ENCODE measurements at regions not wholly inside any gene's neighbourhood (a gene's known extent, or its start where the extent isn't known, plus 50 kb on each side); places are given as distances from the start of the nearest gene placed in this dataset.
"Not testable (repeated sequence)": the region's sequence is repeated elsewhere in the genome, so short reads cannot be mapped to it uniquely, and the experiment has no call there.

DNA sequence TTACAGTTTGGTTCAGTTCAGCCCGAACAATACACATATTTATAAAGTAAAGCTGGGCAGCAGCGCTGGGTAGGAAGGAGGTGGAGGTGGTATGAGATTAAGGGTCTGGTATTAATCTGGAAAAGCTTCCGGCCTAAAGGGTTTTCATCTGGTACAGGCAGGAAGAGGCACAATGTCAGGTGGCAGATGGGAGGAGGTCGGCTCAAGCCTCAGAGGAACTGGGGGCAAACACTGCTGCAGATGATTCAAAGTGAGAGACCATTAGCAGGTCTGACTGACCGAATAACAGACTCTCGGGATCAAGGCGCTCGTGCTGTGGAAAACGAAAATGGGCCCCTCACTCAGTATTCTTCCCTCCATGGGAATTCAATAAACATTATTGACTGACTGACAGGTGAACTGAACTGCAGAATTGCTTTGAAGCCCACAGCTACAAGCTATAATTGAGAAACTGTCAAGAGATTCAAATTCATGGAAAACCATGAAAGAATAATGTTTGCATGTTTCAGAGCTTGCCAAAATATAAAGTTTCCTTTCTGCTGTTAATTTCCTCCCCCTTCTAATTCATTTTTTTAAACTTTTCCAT is 75.3 kb downstream of the TMEM167A start:
- DNase-seq (ENCODE audit: low spot score) = no peak

DNA sequence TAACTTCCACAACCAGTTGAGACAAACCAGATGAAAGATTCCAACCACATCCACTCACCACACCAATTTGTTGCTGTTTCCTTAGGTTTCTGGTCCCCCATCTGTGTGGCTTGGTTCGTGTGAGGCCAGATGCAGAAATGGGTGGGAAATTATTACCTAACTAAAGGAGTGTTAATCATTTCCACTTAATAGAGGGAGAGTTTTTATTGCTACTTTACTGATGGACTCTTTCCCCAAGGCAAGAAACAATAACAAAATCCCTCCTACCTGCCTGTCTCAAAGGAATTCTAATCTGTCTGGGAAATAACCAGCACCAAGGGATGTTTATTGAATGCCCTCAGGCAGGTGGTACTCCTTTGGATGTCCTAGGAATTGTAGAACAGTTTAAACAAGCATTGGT is 76.3 kb downstream of the TMEM167A start:
- no peak for DNase-seq (ENCODE audit: low spot score)

DNA sequence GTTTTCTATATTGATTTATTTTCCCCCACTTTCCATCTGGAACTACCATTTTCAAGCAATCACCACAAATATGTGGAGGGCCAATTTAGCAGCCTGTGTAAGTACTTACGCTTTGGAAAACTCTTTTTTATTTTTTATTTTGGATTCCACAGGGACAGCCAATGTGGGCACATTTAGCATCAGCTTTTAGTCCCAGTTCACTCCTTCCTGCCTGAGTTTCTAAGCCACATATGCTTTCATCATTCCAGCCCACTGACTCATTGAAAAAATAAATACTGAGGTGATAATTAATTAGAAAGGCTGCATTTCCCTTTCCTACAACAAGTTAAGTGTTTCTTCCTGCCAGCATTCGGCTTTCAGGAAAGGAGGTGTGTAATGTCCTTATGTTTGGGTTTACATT is 76.8 kb downstream of the TMEM167A start:
- DNase-seq (ENCODE audit: low spot score) = no peak

DNA sequence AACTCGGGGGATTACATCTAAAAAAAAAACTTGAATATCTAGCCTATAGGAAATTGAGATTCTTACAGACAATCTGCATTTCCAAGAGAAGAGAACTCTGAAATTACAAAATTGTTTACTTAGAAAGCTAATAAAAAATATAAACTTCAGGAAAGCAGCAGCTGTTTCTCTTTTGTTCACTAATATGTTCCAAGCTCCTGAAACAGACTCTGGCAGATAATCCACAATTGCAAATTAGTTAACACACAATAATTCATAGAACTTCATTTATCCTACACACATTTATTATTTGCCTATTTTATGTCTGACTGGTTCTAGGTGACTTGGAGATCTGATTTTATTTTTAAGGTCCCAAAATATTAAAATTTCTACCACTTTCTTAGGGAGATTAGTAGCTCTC is 83.8 kb downstream of the TMEM167A start:
- DNase-seq (ENCODE audit: low spot score) = no peak

DNA sequence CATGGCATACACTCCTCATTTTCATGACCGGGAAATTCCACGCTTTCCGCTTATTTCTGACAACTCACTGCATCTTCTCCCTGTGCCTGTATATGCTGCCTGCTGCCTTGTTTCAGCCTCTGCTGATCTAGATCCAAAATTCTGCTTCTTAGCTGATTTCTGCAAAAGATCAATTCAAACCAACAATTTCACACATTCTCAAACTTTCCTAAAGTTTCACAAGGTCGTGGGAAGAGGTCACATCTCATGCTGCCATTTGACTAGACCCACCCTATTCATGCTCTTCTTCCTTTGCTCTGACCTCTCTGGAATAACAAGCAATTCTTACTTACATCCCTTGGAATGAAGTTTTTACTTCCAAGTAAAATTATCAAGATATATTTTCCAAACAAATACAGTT is 84.5 kb downstream of the TMEM167A start:
- no peak for DNase-seq (ENCODE audit: low spot score)

DNA sequence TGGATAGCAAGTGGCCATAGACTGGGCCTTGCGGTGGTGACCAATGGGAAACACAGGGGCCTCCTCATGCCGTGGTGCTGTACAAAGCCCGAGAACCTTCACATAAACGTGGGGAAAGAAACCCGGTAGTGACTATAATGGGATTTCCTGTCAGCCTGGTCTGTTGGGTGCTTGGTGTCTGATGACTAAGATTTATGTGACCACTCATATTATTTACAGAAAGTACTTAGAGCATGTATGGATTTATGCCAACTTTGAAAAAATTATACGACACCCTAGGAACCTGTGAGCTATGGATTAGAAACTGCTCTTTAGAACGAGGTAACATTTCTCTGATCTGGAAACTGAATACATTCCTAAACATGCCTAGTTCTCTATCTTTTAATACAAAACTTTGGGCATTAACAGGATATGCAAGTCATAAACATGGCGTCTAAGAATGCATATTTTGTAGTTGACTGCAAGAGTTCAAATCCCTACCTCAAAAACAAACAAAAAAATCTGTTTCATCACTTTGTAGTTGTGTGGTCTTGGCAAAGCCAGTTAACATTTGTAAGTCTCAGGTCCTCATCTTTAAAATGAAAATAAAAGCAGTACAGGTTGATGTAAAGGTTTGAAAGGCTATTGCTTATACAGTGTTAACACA is 85.4 kb downstream of the TMEM167A start:
- no peak for DNase-seq (ENCODE audit: low spot score)

DNA sequence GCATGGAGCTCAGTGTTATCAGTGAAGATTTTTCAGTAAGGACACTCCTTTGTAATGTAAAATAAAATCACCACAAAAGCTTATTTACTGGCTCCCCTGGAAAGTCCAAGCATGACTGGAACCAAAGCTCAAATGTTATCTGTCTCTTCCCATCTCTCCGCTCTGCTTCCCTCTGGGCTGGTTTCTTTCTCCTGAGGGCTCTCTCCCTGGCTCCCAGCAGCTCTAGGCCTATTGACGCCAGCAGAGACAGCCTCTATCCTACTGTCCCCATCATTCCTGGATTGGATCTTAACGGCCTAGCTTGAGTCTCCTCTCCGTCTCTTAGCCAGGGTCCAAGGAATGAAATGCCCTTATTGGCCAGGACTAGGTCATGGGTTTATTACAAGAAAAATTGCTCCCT is 86.1 kb downstream of the TMEM167A start:
- DNase-seq (ENCODE audit: low spot score) = no peak

DNA sequence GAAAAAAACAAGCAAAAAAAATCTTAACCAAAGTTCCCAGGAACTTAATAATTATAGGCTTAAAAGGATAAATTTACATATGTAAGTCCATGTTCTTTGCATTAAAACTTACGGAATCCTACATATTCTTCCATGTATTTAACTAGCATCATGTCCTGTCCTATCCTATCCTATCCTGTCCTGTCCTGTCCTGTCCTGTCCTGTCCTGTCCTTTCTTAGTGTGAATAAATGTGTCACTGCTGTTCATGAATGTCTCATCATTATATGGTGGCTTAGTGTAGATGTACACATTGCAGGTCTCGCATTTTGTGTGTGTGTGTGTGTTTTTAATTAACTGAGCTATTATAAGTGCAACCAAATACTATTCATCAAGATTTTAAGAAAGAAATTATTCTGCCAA is 90.0 kb downstream of the TMEM167A start:
- no peak for DNase-seq (ENCODE audit: low spot score)

DNA sequence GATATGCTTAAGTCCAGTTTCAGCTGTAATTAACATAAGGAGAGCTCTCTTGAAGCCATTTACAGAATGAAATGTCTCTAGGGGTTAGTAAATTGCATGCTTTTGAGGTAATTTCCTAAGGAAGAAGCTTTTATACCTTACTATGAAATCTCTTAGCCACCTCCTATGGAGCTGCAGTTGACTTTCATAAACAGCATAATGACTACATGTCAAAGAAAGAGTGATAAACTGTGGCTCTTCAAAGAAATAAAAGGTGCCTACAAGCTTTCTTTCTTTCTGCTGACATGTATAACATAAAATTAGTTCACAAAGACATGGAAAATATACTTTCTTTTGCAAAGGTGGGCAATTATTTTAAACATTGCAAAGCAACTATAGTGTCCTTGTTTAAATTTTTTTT is 90.8 kb downstream of the TMEM167A start:
- no peak for DNase-seq (ENCODE audit: low spot score)

DNA sequence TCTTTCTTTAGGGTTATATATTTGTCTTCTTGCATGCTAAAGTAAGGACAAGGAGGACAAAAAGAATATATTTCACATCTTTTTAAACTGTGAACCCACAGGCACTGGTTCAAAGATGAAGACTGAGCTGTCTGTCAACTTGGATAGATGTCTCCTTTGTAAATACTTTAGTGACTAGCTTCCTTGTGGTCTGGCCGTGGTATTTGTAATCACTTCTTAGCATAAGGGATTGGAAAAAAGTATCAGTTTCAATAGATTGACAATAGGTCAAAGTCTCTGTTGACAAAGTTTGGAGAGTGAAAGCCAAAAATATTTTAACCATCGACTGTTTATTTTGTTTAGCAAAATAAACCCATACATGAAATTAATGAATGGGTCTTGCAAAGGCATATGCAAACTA is 91.4 kb downstream of the TMEM167A start:
- DNase-seq (ENCODE audit: low spot score) = no peak

DNA sequence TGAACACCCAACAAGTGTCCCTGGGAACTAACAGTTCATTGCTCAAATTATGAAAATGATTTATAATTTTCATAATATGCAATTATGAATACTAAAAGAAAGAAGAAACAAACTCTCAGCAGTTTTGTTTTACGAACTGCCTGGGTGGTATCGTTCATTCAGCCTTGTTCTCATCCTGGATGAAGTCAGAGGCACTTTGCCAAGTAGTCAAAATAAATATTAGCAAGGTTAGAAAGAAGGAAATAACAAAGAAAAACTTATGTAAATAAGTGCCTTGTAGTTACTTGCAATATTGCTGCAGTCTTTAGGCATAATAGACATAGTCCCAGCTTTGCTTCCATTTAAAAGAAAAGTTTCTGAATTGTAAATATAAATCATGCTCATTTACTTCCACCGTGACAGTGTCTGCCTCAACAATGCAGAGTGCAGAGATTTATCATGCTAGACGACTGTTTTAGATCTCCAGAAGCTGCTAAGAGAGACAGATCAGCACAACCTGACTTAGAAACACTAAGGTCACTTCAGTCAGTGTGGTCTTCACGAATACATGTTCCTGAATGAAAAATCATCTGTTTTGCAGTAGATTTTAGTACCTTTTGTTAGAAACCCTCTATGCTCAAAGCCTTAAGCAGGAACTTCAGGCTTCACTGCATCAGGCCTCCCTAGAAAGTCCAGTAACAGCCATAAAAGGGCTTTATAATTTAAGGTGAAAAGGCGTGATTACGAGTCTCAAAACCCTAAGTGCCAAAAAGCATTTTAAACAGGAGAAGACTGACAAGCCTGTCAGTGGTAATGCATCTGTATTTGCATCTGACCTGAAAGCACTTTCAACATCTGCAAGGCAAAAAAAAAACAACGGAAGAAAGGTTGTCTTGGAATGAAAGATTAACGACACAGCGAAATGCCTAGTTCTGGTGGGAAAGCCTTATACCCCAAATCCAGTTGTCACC is 92.1 kb downstream of the TMEM167A start:
- DNase-seq (ENCODE audit: low spot score) = no peak

DNA sequence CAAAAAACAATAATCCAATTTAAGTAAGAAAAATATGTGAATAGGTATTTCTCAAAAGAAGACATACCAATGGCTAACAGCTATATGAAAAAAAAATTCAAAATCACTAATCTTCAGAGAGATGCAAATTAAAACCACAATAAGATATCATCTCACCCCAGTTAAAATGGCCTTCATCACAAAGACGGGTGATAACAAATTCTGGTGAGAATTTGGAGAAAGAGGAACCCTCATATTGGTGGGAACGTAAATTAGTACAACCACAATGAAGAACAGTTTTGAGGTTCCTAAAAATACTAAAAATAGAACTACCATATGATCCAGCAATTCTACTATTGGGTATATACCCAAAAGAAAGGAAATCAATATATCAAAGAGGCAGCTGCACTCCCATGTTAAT is 94.3 kb downstream of the TMEM167A start:
- no peak for DNase-seq (ENCODE audit: low spot score)

DNA sequence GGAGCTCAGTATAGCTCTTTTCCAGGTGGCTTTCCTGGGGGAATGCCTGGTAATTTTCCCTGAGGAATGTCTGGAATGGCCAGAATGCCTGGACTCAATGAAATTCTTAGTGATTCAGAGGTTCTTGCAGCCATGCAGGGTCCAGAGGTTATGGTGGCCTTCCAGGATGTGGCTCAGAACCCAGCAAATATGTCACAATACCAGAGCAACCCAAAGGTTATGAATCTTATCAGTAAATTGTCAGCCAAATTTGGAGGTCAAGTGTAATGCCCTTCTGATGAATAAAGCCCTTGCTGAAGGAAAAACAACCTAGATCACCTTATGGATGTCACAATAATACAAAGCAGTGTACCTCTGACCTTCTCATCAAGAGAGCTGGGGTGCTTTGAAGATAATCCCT is 100.3 kb downstream of the TMEM167A start:
- DNase-seq (ENCODE audit: low spot score) = not testable (repeated sequence)

DNA sequence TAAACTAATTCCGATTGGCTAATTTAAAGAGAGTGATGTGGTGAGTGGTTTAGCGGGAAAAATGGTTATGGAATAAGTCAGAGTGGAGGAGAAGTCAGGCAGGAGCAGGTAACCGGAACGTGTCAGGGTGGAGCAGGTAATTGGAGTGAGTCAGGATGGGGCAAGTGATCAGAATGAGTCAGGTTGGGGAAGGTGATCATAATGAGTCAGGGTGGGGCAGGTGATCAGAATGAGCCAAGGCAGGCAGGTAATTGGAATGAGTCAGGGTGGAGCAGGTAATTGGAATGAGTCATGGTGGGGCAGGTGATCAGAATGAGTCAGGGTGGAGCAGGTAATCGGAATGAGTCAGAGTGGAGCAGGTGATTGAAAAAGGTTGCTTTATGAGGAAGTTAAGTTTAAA is 101.4 kb downstream of the TMEM167A start:
- DNase-seq (ENCODE audit: low spot score) = no peak

DNA sequence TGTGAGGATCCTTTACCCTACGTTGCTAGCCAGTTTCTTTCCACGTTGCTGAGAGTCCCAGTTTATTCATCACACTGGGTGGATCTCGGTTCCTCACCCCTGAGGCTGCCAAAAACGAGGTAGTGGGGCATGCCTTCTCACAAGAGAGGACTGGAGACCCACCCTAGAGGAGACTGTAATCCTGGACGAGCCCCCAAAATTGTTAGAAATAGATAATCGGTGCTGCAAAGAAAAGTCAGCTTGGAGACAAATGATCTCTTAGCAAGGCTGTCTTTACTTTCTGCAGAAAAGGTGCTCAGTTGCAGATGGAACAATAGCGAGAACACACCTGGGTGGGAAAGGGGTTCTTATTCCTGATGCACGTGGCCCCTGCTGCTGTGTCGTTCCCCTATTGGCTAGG is 101.8 kb downstream of the TMEM167A start:
- no peak for DNase-seq (ENCODE audit: low spot score)

DNA sequence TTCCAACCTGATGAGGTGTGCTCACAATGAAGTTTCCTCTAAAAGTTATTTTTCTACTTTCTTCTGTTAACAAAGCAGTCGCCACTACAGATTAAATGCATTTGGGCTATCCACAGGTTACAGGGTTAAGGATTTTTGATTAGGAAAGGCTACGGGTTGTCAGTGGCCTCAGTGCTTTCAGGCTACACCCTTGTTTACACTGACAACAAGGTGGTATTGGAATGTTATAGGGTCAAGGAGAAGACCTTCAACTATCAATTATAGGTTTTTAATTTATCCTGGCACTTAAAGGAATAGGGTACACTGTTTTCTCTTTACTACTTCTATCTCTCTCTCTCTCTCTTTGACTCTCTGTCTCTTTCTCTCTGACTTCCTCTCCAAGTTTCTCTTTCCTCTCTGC is 102.8 kb downstream of the TMEM167A start:
- DNase-seq (ENCODE audit: low spot score) = not testable (repeated sequence)

DNA sequence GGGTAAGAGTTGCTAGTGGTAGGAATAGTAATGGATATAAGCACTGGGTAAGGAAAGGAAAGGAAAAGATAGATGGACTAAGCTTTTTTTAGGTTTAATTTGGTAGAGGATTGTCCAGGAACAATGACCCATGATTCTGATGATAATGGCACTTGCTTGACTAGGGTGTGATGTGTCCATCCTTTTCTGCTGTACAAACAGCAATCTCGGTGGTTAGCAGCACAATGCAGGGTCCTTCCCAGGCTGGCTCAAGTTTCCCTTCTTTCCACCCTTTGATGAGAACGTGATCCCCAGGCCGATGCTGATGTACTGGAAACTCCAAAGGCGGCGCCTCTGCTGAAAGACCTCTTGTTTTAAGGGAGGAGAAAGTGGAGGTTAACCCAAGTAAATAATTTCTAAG is 105.3 kb downstream of the TMEM167A start:
- no peak for DNase-seq (ENCODE audit: low spot score)

DNA sequence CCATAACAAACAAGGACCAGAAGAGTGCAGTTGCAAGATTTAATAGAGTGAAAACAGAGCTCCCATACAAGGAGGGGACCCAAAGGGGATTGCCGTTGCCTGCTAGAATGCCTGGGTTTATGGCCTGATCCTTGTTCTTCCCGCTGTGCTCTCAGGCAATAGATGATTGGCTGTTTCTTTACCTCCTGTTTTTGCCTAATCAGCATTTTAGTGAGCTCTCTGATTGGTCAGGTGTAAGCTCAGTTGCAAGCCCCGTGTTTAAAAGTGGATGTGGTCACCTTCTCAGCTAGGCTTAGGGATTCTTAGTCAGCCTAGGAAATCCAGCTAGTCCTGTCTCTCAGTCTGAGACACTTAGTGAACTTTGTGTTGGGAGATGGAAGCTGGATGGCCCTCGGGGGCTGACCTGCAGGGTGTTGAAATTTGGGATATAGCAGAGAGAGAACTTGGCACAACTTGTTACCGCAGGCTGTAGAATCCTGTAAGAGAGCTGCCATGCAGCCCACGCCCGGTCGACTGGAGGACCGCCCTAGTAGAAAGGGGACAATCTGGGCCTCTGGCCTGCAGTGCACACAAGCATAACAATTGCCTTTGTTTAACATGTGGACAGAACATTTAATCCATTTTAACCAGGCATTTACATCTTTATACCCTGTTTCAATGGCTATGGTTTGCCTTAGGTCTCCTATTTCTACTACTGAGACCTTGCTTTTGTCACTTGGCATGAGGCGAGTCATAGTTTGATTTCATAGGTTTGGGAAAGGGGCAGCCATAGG is 106.0 kb downstream of the TMEM167A start:
- DNase-seq (ENCODE audit: low spot score) = not testable (repeated sequence)

DNA sequence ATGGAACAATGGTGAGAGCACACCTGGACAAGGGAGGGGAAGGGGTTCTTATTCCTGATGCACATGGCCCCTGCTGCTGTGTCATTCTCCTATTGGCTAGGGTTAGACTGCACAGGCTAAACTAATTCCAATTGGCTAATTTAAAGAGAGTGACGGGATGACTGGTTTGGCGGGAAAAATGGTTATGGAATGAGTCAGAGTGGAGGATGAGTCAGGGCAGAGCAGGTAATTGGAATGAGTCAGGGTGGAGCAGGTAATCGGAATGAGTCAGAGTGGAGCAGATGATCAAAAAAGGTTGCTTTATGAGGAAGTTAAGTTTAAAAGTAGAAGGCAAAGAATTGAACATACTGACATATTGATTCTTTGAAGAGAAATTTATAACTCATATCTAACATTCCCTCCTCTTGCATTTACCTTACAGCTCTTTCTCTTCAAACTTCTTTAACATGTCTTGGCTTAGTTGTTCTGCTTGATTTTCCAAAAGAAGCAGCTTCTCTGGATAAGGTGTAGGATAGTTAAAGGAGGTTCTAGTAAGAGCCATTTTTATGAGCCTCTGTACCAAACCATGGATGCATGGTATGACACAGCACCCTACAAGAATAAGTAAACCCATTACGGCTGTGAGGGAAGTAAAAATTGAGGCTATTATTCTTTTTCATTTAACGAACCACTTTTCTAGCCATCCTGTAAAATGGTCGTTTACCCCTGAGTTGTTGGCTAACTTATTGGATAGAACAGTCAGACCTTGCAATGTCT is 107.8 kb downstream of the TMEM167A start:
- not testable (repeated sequence) for DNase-seq (ENCODE audit: low spot score)

DNA sequence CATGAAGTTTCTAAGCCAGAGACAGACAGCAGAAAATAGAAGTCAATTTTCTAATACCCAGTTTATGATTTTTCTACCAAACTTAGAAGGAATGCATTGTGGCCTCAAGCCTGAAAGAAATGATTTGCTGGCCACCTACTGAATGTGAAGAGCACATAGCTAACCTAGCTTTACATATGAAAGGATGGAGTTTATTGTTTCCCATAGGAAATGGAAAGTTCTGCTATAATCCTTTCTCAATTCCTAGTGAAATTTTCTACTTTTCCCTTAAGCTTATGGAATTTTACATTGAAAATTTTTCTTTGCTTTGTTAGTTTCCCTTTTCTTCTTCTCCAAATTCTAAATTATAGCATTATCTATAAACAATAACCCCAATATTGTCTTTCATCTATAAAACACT is 110.1 kb downstream of the TMEM167A start:
- DNase-seq (ENCODE audit: low spot score) = no peak

DNA sequence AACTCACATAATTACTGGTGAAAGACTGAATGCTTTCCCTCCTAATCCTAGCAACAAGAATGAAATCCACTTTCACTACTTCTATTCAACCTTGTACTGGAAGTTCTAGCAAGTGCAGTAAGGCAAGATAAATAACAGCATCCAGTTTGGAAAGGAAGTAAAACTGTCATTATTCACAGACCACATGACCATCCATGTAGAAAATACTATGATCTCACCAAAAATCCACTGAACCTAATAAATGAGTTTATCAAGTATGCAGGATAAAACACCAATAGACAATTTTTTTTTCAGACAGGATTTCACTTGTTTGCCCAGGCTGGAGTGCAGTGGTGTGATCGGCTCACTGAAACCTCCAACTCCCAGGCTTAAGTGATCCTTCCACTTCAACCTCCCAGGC is 117.7 kb downstream of the TMEM167A start:
- DNase-seq (ENCODE audit: low spot score) = no peak

DNA sequence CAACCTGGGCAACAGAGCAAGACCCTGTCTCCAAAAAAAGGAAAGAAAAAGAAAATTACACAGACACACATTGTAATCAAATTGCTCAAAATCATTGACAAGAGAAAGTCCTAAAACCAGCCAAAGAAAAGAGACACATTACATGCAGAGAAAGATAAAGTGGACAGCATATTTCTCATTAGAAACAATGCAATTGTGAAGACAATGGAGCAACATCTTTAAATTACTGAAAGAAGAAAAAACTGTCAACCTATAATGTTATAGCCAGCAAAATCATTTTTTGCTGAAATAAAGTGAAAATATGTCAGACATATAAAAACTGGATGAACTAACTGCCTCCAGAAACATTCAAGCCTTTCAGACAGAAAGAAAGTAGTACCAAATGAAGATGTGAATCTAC is 120.6 kb downstream of the TMEM167A start:
- no peak for DNase-seq (ENCODE audit: low spot score)

All from HuH-7.5 (cell line).